ENCODE measurements at regions not wholly inside any gene's neighbourhood (a gene's known extent, or its start where the extent isn't known, plus 50 kb on each side); places are given as distances from the start of the nearest gene placed in this dataset.

DNA sequence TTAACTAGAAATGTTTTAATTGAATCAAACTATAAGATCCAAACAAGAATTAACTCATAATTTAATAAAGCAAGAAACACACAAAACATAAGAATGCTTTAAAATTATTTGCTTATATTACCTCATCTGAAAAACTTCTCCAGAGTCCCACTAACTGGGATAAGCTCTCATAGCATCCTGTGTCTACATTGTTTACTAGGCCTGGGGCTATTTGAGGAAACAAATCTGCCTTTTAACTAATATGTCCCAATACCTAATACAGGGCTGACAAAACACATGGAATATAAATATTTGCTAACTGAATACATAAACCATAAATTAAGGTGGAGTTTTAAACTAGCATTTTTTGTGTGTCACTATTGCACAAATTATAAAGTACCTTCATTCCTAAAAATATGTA lies 1399.8 kb upstream of the SLC10A2 start:
- DNase-seq (no peak), ATAC-seq (no peak)
- Histone ChIP-seq H3K4me1 (ENCODE audit: low read depth) (no peaks in the 10 kb centered on the region), H3K36me3 (ENCODE audit: low read depth) (no peaks in the 10 kb centered on the region), H3K9me3 (no peaks in the 10 kb centered on the region), H3K4me3 (no peak overlapping the region)
- intact Hi-C loops (cut with DNase I, micrococcal nuclease): no loop called here
- TF ChIP-seq, protein P1, sequence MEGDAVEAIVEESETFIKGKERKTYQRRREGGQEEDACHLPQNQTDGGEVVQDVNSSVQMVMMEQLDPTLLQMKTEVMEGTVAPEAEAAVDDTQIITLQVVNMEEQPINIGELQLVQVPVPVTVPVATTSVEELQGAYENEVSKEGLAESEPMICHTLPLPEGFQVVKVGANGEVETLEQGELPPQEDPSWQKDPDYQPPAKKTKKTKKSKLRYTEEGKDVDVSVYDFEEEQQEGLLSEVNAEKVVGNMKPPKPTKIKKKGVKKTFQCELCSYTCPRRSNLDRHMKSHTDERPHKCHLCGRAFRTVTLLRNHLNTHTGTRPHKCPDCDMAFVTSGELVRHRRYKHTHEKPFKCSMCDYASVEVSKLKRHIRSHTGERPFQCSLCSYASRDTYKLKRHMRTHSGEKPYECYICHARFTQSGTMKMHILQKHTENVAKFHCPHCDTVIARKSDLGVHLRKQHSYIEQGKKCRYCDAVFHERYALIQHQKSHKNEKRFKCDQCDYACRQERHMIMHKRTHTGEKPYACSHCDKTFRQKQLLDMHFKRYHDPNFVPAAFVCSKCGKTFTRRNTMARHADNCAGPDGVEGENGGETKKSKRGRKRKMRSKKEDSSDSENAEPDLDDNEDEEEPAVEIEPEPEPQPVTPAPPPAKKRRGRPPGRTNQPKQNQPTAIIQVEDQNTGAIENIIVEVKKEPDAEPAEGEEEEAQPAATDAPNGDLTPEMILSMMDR (IDR thresholded peaks at IDR 0.05): no peak

DNA sequence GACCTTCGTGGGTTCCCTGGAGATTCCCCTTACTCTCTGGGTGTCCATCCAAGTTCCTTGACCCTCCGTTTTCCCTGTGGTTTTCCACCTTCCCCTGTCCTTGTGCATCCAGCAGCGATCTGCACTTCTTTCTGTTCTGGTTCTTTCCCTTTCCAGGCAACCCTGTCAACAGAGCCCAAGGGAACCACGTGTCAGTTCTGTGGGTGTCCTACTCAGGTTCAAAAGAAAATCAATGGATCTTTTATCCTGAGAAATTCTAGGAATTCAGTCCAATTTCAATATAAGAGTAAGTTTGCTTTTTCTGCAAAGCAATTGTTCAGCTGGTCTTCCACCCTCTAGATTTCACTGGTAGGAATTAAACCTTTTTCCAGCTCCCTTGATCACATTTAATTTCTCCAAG lies 1394.8 kb upstream of the SLC10A2 start:
- H3K4me1 ChIP-seq (ENCODE audit: low read depth): no peaks in the 10 kb centered on the region
- ATAC-seq: no peak
- intact Hi-C loops (cut with DNase I, micrococcal nuclease): no loop called here
- no peaks in the 10 kb centered on the region for H3K36me3 ChIP-seq (ENCODE audit: low read depth)
- H3K9me3 ChIP-seq: no peaks in the 10 kb centered on the region
- DNase-seq: no peak
- H3K4me3 ChIP-seq: no peak overlapping the region
- TF ChIP-seq, protein P1 (IDR thresholded peaks at IDR 0.05): no peak

DNA sequence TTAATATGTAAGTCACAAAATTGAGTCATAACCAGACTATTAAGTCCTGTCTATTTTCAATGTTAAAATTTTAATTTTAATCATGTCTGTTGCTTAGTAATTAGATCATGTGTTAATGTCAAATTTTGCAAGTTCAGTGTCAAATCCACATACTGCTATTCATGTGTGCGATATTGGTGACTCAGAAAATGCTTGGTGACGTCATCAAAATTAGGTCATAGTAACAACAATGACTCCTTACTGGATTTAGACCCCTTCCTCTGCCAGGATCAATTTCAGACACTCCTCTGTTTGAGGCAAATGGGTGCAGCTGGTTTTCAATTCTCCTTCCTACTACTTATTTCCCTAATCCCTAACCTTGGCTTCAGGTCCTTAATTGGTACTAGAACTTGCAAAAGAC lies 1394.3 kb upstream of the SLC10A2 start:
- no peaks in the 10 kb centered on the region for H3K9me3 ChIP-seq
- no peak overlapping the region for H3K4me3 ChIP-seq
- TF ChIP-seq, protein P1 (IDR thresholded peaks at IDR 0.05): no peak
- ATAC-seq (no peak), DNase-seq (no peak)
- H3K36me3 ChIP-seq (ENCODE audit: low read depth): no peaks in the 10 kb centered on the region
- intact Hi-C loops (cut with DNase I, micrococcal nuclease): no loop called here
- H3K4me1 ChIP-seq (ENCODE audit: low read depth): no peaks in the 10 kb centered on the region

DNA sequence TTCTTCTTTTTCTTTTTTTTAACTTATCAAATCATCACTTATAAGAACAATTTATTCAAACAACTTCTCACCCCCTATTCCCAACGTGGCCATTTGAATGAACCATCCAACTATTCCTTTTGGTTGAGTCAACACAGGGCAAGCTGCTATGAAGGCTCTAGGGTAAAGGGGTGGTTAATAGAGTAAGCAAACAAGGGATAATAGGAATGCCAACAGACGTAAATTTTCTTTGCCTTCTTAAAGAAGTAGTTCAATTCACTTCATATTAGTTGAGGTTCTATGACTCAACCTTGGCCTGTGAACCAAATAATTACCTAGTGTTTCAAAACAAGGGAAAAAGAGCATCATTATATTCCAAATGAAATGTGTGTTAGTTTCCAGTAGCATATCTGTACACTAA lies 1383.8 kb upstream of the SLC10A2 start:
- TF ChIP-seq, protein P1 (IDR thresholded peaks at IDR 0.05): no peak
- H3K9me3 ChIP-seq: peaks cover 3% of the 10 kb centered on the region
- H3K36me3 ChIP-seq (ENCODE audit: low read depth): no peaks in the 10 kb centered on the region
- no peak for DNase-seq
- H3K4me3 ChIP-seq: no peak overlapping the region
- H3K4me1 ChIP-seq (ENCODE audit: low read depth): no peaks in the 10 kb centered on the region
- intact Hi-C loops (cut with DNase I, micrococcal nuclease): no loop called here
- no peak for ATAC-seq

DNA sequence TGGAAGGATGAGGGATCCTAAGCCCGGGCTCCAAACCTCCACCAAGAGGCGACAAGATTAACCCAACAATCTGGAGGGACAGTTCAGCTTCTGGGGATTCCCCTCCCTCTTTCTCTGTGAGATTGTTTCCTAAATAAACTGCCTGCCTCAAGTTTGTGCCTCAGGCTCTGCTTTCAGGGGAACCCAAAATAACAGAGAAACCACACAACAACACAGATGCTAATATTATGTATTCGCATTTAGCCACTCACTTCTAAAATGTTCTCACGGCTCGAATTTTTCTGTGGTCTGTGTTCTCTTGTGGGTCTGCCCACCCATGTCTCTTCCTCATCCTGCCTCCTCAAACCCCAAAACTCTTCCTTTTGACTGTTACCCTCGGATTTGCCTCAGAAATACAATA lies 1381.1 kb upstream of the SLC10A2 start:
- H3K4me1 ChIP-seq (ENCODE audit: low read depth): no peaks in the 10 kb centered on the region
- TF ChIP-seq, protein P1 (IDR thresholded peaks at IDR 0.05): no peak
- intact Hi-C loops (cut with DNase I, micrococcal nuclease): no loop called here
- H3K4me3 ChIP-seq: no peak overlapping the region
- ATAC-seq (no peak), DNase-seq (no peak)
- no peaks in the 10 kb centered on the region for H3K9me3 ChIP-seq
- H3K36me3 ChIP-seq (ENCODE audit: low read depth): no peaks in the 10 kb centered on the region

DNA sequence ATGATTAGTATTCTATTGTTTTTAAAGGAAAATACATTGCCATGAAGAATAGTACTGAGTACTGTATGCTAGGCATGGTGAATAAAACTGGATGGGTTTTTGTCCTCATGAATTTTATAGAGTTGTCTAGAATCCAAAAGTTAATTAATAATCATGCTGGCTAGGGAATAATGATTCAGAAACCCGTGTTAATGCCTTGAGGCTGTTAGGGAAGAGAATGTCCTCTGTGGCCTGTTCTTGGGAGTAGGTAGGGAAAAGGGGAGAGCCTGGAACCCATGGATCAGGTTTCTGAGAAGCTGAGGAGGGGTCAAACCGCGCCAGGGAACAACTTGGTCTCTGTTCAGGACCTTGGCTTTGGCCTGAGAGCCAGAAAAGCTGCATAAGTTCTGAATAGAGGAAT lies 1376.3 kb upstream of the SLC10A2 start:
- Histone ChIP-seq H3K36me3 (ENCODE audit: low read depth) (no peaks in the 10 kb centered on the region), H3K4me3 (no peak overlapping the region), H3K9me3 (no peaks in the 10 kb centered on the region), H3K4me1 (ENCODE audit: low read depth) (no peaks in the 10 kb centered on the region)
- ATAC-seq: no peak
- TF ChIP-seq, protein P1 (IDR thresholded peaks at IDR 0.05): no peak
- intact Hi-C loops (cut with DNase I, micrococcal nuclease): no loop called here
- no peak for DNase-seq
